Epidermal melanocyte (primary cell): ENCODE measurements at regions not wholly inside any gene's neighbourhood (a gene's known extent, or its start where the extent isn't known, plus 50 kb on each side); places are given as distances from the start of the nearest gene placed in this dataset.
"Not testable (repeated sequence)": the region's sequence is repeated elsewhere in the genome, so short reads cannot be mapped to it uniquely, and the experiment has no call there.

Experiments used
- DNase-seq: peaks from one replicate; pipeline ENCODE4 v3.0.0; 2011; ENCODE audit warnings: low spot score; ENCODE audit not compliant: insufficient read length

DNA sequence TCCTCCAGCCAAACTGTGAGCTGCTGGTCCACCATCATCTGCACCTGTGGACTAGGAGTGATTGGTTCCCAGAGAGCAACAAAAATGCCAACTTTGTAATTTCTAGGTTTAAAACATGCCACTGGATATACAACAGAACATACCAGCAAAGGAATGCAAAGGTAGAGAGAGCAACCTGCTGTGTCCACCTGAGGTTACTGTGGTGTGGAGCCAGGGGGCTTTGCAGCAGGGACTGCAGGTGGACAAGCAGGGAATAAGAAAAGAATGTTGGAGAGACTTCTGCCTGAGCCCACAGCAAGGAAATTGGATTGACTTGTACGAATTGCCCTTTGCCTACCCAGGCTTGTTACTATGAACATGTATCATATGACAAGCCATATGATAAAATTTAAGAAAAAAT, 345.2 kb upstream of the SPHKAP start:
- DNase-seq, result no peak

DNA sequence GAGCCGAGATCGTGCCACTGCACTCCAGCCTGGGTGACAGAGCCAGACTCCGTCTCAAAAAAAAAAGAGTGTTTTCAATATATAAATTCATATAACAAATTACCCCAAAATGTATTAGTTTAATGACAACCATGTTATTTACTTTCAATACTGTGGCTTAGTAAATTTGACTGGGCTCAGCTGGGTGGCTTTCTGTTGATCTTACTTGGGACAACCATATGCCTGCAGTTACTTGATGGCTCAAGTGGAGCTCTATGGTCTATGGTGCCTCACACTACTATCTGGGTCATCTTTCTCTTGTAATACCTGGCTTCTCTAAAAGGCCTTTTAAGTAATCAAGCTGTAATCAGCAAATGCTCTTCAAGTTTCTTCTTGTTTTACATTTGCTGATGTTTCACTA, 341.5 kb upstream of the SPHKAP start:
- no peak for DNase-seq

DNA sequence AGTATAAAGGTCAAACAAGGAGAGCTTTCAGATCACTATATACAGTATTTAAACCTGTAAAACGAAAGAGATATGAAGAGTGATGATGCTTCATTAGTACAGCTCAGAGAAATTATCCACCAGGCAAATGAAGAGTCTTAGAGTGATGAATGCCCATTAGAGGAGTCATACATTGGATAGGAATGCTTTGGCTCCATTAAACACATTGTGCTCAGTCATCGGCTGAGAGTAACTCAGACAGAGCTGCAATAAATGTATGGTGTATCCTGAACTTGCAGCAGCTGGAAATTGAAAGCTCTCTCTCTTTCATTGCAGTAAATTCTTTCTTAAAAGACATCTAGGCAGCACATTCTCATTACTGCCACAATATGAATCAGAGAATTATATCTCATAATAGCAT, 340.8 kb upstream of the SPHKAP start:
- no peak for DNase-seq

DNA sequence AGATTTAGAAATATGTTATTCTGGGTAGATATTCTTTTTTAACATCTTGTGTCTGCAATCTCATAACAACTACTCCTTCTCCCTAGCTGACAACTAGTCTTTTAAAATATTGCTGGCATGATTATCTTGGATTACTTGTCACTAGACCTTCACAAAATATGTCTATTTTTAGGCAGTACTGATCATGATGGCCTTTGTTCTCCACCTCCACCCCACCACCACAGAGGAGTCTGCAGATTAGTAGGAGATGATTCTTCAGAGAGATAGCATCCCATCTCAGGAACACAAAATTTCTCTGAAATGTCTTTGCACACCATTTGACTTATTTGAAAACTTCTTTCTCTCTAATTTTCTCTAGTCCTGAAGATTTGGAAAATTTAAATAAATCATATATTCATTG, 338.1 kb upstream of the SPHKAP start:
- DNase-seq, result no peak

DNA sequence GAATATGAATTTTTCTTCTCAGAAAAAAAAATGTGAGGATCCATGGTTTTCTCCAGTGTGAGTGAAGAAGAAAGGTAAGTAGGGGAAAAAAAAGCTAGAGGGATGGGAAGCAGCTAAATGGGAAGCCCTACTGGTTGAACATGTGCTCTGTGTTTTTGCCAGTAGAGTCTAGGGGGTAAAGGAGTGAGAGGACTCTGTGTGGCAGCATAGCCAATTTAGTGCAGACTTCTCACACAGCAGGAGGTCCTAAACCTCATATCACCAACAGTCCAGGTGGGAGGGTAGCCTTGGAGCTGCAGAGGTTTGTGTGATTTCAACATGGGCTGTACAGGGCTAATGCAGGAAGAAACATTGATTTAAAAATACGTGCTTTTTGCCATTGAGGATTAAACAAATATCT, 334.5 kb upstream of the SPHKAP start:
- no peak for DNase-seq

DNA sequence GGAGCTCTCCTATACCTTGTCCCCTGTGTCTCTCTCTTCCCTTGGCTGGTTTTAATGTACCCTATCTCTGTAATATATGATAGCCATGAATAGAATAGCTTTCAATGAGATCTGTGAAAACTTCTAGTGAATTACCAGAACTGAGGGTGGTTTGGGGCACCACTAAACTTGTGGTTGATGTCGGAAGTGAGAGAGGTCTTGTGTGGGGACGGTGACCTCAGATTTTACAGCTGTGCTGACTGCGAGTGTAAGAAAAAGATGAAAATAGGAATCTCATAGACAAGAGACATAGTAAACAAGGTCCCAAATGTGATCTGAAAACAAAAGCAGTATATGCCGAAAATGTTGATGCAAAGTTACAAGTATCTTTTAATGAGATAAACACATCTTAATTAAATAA, 332.0 kb upstream of the SPHKAP start:
- not testable (repeated sequence) for DNase-seq

DNA sequence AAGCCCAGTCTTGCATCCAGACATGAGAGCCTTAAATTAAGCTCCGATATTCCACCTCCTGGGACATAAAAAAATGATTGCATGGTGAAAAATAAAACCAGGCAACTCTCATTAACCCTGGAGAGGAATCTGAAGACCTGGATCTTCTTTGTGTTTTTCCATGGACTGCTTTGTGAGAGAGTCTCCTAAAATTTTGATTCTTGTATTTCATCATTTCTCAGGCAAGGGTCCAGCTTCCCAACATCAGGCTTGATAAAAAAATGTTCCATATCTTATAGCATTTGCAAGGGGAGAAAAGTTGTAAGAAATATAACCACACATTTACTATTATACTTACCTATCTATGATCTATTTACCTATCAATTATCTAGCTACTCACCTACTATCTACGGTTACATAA, 327.5 kb upstream of the SPHKAP start:
- DNase-seq, result no peak

DNA sequence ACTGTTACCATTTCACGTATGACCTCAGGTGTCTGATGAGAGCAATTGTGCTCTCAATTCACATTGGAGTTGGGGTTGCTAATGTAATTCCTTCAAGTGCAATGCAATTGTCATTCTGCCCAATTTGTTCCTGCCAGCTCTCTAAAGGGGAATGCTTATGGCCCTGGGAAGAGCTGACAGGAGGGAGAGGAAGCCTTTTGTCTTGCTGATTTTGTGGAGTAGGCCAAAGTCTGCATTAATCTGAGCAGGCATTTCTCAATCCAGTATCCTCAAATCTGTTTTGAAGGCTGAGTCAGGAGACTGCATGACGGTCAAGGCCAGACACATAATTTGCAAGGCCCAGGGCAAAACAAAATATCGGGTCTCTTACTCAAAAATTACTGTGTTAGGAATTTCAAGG, 326.4 kb upstream of the SPHKAP start:
- no peak for DNase-seq

DNA sequence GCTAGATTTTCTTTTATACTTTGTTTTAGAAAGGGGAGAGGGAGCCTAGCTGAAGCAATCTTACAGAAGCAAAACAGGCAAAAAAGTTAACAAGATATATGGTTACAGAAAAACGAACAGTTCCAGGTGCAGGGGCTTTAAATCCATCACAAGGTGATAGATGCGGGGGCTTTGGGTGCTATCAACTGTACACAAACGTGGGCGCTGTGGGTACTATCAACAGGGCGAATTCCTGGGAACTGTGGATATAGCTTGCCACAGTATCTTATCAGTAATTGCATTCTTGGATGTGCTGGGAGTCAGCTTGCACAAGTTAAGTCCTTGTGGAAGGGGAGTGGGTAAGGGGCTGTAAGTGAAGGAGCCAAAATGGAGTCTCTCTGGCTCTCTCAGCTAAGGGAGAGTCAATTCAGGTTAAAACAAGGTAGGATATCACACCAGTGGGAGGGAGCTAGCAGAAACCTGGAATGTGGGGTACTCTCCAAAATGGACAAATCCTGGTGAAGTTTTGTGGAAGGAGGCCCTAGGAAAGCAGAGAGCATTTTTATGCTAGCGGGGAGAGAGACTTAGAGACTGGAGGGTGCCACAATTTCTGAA, 325.8 kb upstream of the SPHKAP start:
- no peak for DNase-seq

DNA sequence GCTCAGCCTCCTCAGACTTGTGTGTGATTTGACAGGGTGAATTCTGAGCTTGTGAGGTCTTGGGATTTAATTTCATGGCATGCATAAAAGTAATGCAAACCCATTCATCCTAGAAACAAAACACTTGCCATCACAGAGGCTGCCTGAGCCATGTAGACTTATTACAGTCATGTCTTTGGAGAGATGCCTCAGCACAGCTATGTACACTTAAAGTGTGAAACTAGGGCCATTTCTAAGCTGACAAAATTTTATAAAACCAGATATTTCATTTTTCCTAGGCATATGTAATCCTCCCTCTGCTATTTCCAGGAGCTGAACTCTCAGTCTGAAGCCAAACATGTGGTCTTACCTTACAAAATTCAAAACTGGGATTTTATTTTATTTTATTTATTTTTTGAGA, 322.2 kb upstream of the SPHKAP start:
- no peak for DNase-seq

DNA sequence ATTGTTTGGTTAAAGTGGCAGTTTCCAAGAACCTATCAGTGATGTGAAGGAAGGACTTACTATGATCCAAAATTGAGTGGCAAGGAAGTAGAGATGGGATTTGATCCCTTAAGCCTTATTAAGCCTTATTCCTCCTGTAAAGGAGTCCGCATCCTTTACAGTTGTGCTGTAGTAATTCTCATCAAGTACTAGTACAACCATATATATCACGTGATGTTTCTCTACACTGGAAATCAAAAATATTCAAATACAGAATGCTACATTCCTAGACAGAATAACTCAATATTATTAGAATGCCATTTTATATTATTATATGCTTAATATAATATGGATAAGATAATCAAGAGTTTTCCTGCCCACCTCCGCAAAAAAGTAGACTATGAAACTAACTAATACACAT, 312.4 kb upstream of the SPHKAP start:
- DNase-seq, result no peak

- no peak for DNase-seq
Measured at GRCh38 chr2:228479014-228479413, 297.5 kb upstream of the SPHKAP start.

GRCh38 chr2:228474466-228474865, 293.0 kb upstream of the SPHKAP start:
- no peak for DNase-seq

GRCh38 chr2:228469721-228470120, 288.2 kb upstream of the SPHKAP start:
- DNase-seq, result no peak

DNA sequence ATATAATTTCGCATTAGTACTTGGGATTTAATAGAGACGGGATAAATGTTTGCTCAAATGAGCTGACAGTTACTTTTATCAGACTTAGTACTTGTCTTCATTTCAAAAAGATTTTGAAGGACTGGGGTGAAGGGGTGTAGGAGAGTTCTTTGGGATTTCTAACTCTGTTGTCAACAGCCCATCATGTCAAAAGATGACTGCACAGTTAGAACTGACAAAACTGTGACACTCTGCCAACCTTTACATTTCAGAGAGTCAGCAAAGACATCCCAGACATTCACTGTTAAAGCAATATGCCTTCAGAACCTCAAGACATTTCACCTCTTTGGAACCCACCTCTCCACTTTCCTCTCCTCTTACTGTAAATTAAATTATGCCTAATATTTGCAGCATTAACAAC, 285.4 kb upstream of the SPHKAP start:
- no peak for DNase-seq

- DNase-seq, result no peak
Measured at GRCh38 chr2:228465408-228465807, 283.9 kb upstream of the SPHKAP start.

GRCh38 chr2:228458364-228458763, 276.9 kb upstream of the SPHKAP start:
- DNase-seq, result no peak

DNA sequence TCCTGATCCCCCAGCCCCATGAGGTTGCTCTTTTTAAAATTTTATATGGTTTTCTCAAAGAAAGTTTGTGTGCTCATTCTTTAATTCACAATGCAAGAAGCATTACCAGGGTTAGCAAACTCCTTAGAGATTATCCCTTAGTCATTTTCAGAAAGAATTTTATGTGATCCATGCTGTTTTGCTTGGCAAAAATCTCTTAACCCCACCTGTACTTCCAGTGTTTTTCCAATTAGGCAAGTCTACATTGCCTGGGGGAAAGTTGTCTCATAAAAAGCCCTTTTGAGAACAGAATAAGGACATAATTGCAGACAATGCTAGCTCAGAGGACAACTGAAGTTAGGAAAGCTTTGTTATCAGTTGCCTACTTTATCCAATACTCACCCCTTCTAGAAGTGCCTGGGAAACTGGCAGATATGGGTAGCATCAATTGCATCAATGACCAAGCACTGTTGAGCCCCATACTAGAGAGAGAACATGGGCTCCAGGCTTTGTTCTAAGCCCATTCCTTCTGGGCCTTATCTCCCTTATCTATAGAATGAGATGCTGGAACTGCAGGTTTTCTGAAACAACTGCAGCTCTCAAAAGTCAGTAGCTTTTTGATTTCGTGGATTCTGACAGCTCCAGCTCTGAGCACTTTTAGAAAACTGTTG, 265.9 kb upstream of the SPHKAP start:
- DNase-seq, result no peak

GRCh38 chr2:228446734-228447133, 265.2 kb upstream of the SPHKAP start:
- no peak for DNase-seq

DNA sequence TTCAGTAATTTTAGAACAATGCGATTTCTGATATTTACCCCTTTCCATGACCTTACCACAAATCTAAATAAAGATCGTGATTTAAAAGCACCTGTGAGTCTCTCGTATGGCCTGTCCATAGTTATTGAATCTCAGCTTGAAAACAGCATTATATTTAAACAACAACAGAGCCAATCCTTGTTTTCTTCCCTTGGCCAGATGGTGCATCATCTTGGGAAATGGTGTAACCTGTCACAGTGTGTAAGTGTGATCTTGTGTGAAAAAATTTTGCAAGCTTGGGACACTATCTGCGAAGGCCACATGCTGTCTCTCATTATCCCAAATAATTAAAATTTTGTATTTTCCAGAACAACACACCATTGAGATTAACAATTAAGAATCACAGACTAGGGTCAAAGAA, 262.7 kb upstream of the SPHKAP start:
- no peak for DNase-seq

GRCh38 chr2:228433721-228434120, 252.2 kb upstream of the SPHKAP start:
- DNase-seq, result no peak

- no peak for DNase-seq
Measured at GRCh38 chr2:228432116-228432515, 250.6 kb upstream of the SPHKAP start.

DNA sequence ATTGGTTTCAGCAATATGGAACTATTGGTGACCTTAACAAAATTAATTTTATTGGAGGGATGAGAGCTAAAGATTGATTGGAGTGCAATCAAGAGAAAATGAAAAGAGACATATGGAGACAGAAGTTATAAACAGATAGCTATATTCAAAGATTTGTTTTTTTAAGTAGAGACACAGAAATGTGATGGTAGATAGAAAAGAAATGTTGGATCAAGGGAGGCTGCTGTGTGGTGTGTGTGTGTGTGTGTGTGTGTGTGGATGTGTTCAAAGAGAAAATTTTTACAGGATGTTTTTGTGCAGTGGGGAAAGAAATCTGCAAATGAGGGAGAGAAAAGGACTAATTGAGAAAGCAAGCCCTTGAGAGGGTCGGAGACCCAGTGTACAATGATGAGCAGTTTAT, 249.5 kb upstream of the SPHKAP start:
- DNase-seq, result no peak
